NB4 (cell line): ENCODE measurements at regions not wholly inside any gene's neighbourhood (a gene's known extent, or its start where the extent isn't known, plus 50 kb on each side); places are given as distances from the start of the nearest gene placed in this dataset.

ENCODE experiments used
- CTCF ChIP-seq: IDR thresholded peaks from one replicate; pipeline ENCODE4 v1.5.1; 2012; ENCODE audit warnings: low read depth, low read length
- MYC ChIP-seq: IDR thresholded peaks from 2 replicates; pipeline ENCODE4 v1.6.1; 2011; ENCODE audit warnings: low read depth, low read length
- POLR2A ChIP-seq: IDR thresholded peaks from 2 replicates; pipeline ENCODE4 v1.6.1; 2011; ENCODE audit warnings: mild to moderate bottlenecking; ENCODE audit not compliant: insufficient read length; ENCODE audit errors: extremely low read depth

- TF ChIP-seq CTCF = no peak
- TF ChIP-seq MYC = no peak
- TF ChIP-seq POLR2A = no peak
These were observed 391.0 kb upstream of the PITX2 start for GRCh38 chr4:111013846-111014245.
